GM21447 (cell line): ENCODE measurements at regions not wholly inside any gene's neighbourhood (a gene's known extent, or its start where the extent isn't known, plus 50 kb on each side); places are given as distances from the start of the nearest gene placed in this dataset.

Experiments used
- ATAC-seq: cut with Tn5 transposase; IDR thresholded peaks from one replicate; pipeline ENCODE4 v1.9.1; 2021; ENCODE audit not compliant: unreplicated experiment

DNA sequence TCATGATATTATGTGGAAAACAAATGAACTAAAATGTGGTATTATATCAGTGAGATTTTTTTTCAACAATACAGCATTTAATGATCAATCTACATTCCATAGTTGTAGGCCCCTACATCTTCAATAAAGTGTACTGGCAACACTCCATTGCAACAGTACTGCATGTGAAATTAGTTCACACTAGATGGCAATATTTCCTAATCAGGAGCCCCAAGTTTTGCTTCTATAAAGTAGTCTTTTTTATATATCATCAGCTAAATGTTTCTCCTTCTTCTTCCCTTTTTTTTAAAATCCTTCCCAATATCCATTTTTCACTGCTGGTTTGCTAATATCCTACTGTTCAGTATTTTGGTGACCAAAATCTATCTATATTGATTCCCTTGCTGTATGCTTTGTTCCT is 528.3 kb upstream of the ATXN8OS start:
- ATAC-seq = no peak

DNA sequence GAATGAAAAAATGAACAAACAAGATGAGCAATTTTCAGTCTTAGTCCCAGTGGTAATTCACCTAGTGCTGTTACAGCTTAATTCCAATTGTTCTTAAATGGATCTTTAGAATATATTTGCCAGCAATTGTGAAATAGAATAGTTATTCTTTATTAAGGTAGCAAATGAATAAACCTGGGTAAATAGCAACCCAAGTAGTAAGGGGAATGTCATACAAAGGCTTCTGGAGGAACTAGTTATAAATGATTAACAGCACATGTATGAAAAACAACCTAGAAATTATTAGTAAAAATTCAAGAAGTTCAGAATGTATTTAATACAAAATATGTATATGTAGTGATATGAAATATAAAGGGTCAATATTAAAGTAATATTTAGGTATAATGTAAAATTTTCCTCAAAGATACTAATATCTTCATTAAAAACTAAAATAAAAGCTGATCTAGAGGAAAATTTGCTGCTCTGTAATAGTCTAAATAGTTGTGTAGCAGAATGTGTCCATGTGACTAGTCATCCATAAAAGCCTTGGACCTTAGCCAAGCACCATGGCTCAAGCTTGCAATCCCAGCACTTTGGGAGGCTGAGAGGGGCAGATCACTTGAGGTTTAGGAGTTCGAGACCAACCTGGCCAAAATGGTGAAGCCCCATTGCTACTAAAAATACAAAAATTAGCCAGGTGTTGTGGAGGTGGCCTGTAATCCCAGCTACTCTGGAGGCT is 535.9 kb upstream of the ATXN8OS start:
- no peak for ATAC-seq

DNA sequence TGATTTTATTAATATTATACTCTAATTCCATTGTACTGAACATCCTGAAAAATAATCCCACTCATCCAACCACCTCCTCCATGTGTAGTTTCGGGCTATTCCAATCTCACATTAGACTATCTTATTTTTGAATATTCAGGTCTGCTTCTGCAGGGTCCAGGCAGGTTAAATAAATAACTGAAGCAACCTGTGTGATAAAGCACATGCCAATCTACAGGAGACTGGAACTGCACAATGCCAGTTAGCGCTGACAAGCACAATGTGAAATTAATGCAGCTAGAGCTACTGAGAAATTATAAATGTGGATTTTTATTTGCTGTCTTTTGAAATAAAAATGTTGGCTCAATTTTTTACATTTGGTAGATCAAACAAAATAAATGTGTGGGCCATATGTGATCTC is 540.1 kb upstream of the ATXN8OS start:
- no peak for ATAC-seq

DNA sequence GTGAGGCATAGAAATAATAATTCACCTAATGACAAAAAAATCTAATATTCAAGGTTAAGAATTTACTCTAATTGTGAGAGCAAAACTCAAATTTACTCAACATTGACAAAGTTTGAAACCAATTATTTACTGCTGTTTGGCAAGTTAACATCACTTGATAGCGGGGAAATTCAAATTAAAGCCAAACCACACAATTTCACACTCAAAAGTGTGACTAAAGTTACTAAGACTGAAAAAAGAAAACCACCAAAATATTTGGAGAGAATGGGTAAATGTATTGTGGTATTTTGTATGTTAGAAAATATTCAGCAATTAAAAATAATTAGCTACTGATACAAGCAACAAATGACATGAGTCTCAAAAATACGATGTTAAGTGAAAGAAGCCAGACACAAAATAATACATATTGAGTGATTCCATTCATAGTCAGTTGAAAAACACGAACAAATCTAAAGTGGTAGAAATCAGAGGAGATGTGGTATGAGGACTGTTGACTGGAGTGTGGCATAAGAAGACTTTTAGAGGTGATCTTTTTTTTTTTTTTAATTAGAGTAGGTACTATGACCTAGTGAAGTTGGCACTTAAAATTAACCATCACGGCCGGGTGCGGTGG is 541.4 kb upstream of the ATXN8OS start:
- no peak for ATAC-seq

DNA sequence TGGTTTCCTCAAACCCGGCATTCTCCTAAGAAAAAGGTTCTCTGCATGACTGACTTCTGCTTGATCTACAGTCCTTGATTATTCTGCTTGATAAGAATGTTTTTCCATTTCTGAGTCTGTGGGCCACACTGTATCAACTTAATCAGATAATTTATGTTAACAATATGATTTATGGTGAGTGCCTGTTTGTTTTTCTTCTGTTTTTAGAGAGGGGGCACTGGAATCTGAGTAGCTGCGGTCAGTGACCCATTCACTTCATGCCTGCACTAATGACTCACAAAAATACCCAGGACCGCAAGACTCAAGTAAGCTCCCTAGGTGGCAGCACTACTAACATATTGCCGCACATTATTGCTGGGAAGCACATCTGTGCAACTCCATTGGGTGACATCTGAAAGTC is 542.3 kb upstream of the ATXN8OS start:
- ATAC-seq = peak; percentile 55

DNA sequence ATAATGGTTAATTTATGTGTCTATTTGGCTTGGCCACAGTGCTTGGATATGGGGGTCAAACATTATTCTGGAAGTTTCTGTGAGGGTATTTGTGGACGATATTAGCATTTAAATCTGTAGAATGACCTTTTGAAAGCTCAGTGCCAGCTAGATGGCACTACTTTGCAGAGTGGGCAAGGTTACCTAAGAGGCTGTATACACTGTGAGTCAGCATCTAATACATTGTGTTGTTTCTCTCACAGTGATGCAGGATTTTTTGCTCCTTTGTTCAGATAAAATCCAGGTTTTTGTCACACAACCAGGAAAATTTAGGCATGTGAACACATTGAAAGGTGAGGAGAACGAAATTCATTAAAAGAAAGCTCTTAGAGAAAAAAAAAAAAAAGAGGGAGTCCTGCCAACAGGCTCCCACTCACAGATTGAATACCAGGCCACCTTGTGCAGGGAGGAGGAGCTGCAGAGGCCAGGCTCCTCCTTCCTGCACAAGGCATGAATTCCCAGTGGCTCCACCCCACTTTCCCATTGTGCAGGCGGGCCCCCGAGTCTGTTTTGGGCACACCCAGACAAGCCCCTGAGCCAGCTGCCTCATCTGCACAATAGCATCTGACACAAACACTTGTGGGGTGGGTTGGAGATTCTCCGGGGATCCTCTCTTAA is 551.0 kb upstream of the ATXN8OS start:
- ATAC-seq = no peak

DNA sequence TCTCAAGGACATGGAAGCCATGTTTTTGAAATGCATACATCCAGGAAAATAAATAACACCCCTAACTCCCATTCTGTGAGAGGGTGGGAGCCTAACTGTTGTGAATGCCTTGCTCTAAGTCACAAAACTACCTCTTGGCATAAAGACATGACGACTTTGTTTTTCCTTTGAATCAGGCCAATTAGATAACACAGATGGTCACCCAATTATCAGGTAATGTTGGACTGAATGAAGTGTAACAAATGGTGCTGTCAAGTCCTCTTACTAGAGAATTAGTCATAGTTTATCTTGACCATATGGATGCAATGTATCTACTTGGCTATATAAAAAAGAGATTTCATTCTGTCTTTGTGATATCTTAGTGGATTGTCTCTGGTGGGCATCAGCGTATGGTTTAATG is 553.6 kb upstream of the ATXN8OS start:
- no peak for ATAC-seq

DNA sequence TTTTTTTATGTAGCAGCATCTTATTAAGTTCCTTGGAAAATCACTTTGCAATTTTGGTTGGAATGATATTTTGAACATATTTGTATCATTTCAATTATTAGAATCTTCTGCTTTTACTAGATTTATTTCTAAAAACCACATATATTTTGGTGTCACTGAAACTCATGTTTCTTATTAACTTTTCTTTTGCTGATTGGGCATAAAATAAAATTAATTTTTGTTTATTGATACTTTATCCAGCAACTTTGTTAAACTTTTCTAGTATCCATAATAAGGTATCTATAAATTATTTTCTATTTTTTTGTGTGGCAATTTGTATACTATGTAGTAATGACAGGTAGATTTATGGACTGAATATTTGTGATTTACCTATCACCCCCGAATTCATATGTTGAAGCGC is 556.4 kb upstream of the ATXN8OS start:
- no peak for ATAC-seq

DNA sequence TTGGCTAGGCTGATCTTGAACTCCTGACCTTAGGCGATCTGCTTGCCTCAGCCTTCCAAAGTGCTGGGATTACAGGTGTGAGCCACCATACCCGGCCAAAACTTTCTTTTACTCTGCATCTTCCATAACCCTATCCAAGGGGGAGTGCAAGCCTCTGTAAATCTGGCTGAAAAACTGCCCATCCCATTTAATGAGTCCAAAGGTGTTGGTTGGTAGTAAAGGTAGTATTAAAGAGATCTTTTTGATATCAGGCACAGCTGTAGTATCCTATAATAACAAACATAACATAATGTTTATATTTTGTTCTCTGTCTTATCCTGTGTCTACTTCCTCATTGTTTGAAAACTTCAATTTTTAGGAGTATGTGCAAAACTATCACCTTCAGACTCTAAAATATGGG is 559.8 kb upstream of the ATXN8OS start:
- no peak for ATAC-seq

DNA sequence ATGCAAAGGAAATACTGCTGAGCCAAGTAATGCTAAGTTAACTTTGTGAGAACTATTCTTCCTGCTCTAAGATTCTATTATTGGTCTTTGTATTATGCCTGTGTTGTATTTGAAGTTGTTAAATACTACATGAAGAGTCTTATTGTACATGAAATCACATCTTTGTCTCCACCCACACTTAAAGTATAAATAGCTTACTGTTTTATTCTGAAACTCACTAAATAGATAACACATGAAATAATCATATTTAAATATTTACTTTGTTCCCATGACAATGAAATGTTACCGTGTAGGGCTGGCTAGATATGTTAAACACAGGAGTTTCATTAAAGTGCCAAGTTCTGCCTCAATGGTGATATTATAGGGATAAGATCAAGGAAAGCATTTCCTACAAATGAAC is 562.1 kb upstream of the ATXN8OS start:
- no peak for ATAC-seq

DNA sequence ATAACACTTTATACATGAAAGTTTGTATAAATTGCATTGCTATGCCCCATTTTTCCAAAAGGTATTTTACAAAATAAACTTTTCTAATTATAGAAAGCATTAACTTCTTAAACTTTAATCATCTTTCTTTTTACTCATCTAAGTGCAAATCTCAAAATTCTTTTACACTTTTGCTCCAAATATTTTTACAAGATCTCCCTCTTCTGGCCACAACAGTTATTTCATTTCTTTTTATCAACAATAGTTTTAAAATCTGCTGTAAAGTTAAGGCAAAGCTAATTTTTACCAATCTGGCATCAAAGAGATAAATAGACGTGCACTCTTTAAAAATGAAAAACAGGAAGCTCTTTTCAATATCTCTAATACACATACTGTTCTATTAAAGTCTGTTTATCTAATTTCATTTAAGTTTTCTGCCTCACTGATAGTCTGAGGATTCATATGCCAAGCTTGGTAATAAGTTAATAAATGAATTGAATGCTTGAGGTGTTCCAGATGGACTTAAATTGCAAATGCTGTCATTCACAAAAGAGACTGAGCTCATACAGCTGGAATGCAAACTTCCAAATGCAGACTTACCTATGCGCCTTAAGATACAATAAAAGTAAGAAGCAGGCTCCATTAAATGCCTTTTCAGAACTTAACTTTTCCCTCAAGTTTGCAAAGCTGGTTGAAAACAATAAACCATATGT is 583.0 kb upstream of the ATXN8OS start:
- no peak for ATAC-seq

DNA sequence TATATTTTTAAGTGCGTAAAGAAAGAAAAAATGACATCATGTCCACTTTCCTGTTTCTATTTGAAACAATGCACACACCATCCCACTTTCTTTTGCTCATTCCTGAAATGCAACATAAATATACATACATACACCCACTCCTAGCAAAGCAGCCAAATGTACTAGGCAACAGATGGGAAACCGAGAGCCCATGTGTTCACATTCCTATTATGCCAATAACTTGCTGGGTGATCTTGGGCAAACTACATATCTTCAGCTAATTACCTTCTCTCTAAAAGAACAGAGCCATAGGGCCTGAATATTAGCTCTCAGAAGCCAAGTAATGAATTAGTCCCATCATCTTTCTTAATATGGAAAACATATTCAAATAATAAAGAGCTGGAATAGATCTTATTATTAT is 610.6 kb upstream of the ATXN8OS start:
- ATAC-seq = no peak

DNA sequence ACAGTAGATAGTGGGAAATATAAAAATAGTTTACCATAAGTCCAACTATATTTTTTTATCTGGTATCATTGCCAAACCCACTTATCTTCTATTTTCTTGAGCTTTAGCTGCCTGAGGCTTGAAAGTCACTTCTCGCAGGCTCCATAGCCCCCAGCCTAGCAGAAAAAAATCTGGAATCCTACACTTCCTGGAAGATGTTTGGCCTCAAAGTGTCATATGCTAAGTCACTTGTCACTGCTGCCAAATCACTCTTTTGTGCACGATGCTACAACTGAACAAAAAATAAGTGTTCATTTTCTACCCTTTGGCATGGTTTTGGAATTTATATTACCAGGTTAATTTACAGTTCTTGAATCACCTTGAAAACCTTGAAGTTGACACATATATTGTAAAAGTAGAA is 612.5 kb upstream of the ATXN8OS start:
- no peak for ATAC-seq

DNA sequence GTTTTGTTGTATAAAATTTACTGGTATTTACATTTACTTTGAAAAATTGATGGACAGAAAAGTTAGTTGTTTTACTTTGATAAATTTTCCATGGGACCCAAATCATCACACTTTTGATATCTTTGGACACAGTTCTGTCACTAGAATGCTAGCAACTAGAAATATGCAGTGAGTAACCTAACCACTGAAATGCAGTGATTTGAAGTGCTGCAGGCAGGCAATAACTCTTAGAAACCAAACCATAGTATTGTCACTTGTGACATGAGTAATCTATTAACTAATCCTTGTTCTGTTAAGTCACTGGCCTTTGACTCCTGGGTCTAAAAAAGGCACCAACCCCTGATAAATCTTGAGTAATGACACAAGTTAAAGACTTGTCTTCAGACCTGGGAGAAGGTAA is 620.0 kb upstream of the ATXN8OS start:
- ATAC-seq = no peak

DNA sequence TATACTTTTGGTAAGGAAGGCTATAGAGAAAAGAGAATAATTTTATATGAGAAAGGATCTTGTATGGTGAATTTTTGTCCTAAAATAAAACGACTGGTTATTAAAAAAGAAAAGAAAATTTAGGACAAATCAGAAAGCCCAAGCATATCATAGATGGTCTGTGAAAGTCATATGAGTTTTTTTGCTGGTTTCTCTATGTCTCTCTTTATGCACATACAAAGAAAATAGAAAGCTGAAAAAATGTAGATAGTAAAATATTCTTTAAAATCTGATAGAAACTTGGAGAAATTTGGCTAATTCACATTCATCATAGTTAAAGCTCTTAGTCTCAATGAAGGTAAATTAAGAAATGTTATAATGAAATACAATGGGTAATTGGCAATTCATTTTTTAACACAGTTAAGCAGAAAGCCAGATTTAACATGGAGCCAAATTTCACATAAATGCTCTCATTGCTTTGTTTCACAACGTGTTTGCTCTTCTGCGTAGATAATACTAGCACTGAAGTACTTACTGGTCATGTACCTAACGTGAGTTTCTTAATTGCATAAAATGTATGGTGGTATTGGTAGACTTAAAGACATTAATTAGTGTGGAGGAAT is 621.5 kb upstream of the ATXN8OS start:
- no peak for ATAC-seq

DNA sequence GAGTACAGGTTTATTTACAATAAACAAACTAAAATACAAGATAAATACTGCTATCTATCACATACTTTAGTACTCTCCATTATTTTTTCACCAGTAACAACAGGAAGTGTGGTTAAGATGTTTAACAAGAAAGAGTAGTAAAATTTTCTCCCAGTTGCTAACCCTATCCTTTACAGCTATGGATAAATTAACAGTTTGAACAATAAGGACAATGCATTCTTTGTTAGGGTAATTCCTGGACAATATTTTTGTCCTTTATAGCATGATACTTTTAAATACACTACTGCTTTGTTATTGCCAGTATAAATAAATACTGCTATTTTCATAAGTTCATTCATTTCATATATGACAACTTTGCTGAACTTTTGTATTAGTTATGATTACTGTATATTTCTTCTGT is 630.2 kb upstream of the ATXN8OS start:
- no peak for ATAC-seq

DNA sequence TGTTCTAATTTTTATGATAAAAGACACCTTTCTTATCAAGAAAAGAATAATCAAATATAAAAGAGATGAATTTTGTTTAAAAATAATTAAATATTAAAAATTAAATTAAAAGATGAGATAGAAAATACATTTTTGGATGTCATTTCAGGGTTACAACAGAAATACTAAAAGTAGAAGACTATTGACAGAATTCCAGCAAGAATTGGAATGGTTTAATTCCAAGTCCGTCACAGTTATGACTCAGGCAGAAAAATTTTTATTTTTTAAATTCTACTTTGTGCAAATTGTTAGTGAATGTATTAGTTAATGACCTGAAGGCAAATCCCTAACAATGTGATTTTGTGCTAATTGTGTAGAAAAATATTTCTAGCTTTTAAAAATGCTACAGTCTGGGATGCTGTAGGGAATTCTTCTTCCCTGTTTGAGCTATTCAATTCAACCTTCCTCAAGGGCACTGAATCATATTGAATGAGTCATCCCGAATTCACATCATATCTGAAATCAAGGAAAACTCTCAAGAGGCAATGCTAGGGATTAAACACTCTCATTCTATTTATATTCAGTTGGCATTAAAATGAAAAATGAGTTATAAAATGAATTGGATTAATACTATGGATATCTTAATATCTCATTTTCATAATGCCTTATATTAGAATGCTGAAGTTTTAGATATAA is 633.5 kb upstream of the ATXN8OS start:
- no peak for ATAC-seq

DNA sequence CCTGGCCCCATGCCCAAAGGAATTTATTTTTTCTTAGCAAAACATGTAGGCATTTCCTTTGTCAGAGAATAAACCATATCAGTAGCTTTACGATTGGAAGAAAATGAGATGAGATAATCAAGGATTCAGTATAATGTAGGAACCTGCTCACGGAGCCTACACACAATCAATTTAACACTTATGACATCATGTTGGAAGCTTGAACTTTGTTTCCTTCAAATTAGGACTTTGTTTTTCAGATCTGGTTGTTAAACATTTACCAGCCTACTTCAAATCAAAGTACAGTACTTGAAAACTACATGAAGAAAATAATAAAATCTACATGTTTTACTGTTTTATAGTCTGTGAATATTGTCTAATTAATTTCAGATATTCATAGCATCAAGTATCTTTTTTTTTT is 639.0 kb upstream of the ATXN8OS start:
- ATAC-seq = no peak

DNA sequence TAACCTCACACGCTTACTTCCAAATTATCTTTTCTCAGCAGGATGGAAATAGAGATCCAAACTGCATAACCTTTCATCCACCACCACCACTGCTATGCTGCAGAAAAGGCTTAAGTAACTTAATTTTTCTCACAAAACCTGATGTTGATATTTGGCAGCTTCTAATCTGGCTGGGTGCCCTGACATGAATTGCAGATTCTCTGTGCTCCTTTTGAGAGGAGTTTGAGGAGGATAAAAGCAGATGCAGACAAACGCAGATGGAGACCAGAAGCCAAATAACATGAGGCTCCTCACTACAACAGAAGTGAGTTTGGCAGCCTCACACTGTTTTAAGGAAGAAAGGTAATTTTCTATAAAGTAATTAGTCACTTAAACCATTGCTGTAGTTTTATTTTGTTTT is 646.2 kb upstream of the ATXN8OS start:
- no peak for ATAC-seq

DNA sequence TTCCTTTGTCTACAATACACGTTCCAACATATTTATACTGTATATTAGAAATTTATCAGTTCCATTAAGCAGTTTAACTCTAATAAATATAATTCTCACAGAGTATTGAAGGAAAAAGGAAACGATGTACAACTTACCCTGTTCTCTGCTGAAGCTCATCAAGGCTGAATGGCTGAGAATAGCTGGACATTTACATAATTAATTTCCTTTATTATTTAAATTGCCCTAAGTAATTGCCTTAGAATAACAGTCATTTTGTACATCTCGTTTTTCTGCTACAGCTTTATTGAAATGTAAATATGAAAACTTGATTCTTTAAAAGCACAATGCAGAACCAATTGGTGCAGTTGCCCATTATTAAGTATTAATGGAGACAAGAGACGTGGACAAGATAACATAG is 648.3 kb upstream of the ATXN8OS start:
- no peak for ATAC-seq

DNA sequence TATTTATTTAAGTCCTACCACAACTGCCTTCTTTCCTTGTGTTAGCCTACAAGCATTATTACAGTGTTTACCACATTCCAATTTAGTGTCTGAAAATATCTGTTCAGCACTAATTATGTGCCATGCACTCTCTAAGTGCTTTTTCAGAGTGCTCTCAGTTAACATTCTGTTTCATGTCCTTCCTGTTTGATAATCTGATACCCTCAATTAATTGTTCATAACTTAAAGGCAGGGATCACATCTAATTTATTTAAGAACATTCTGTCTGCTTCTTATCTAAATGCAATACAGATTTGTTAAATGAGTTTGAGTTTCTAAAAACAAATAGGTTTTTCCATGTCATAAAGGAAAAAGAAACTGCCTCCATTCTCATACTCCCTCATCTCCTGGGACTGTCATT is 649.6 kb upstream of the ATXN8OS start:
- ATAC-seq = no peak
